Endothelial cell of umbilical vein (primary cell): ENCODE measurements at regions not wholly inside any gene's neighbourhood (a gene's known extent, or its start where the extent isn't known, plus 50 kb on each side); places are given as distances from the start of the nearest gene placed in this dataset.

Experiments used
- EZH2 ChIP-seq: IDR thresholded peaks from 2 replicates; pipeline ENCODE4 v1.6.1; 2012; ENCODE audit warnings: borderline replicate concordance, low read depth, mild to moderate bottlenecking, moderate library complexity, low read length, inconsistent platforms; ENCODE audit not compliant: severe bottlenecking
- FOS ChIP-seq: IDR thresholded peaks from 2 replicates; pipeline ENCODE4 v1.6.1; 2011; ENCODE audit warnings: mild to moderate bottlenecking, low read length, moderate library complexity, borderline replicate concordance; ENCODE audit not compliant: insufficient read depth
- GATA2 ChIP-seq: IDR thresholded peaks from 2 replicates; pipeline ENCODE4 v1.7.0; 2011; ENCODE audit warnings: low read depth, mild to moderate bottlenecking, moderate library complexity, mixed read lengths, low read length; ENCODE audit not compliant: insufficient read length, insufficient read depth
- JUN ChIP-seq: IDR thresholded peaks from 2 replicates; pipeline ENCODE4 v1.6.1; 2011; ENCODE audit warnings: borderline replicate concordance, low read depth; ENCODE audit not compliant: insufficient read length, insufficient read depth
- MYC ChIP-seq: IDR thresholded peaks from one replicate; pipeline ENCODE4 v1.6.1; 2011; ENCODE audit warnings: mild to moderate bottlenecking, low read depth, low read length
- POLR2A ChIP-seq: IDR thresholded peaks from 2 replicates; pipeline ENCODE4 v1.6.1; 2012; ENCODE audit warnings: low read depth, mild to moderate bottlenecking, control low read depth, low read length
- POLR2AphosphoS5 ChIP-seq: IDR thresholded peaks from 2 replicates; pipeline ENCODE4 v1.6.1; 2012; ENCODE audit warnings: low read depth, mild to moderate bottlenecking, control low read depth, low read length, moderate library complexity; ENCODE audit not compliant: insufficient read depth
- TF ChIP-seq, protein P1 (sequence below), 2 donors: IDR thresholded peaks; 1 replicate in 1 of 2; 2 replicates in 1 of 2; pipeline ENCODE4 v1.5.1; 2011; ENCODE audit warnings: low read length in 2 of 2, mild to moderate bottlenecking in 2 of 2, moderate library complexity in 2 of 2, control low read depth in 1 of 2, inconsistent platforms in 1 of 2, low read depth in 1 of 2; ENCODE audit not compliant: insufficient read depth in 1 of 2; ENCODE audit errors: extremely low read depth in 1 of 2
- TF ChIP-seq, protein P2 (sequence below): IDR thresholded peaks from 2 replicates; pipeline ENCODE4 v1.6.1; 2011; ENCODE audit not compliant: insufficient read depth, insufficient read length

DNA sequence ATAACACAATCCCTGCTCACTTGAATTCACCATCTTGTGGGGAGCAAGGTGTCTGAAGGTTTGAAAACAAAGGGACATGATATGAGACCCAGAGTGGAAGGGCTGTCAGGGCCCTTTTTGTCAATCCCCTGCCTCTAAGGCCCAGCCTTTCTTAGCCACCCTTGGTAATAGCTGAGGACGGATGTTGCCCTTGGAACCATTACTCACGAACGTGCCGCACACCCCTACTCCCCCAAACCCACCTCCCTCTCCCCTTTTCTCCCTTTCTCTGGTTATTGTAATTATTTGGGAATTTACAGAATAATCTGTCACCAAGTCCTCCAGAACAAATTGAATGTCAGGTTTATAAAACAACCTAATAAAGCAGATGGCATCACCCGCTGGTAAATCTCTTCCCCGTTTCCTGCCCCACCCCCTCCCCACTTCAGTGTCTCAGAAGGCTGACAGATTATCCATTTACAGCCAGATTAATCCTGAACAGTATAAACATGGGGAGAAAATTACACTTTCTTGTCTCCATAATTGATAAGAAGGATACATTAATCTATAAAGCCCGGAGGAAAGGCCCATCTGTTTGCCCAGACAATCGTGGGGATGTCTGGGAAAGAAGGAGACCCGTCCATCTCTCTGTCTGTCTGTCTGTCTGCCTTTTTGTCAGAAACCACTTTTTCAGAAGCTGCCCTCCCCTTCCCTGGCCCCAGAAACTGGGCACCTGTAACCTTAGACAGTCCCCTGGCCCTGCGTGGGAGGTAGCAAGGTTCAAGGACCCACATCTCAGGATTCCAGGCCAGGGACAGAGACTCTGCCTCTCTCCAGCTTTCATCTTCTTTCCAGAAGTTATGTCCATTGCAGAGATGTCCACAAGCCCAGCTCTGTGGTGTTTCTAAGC, 60.6 kb upstream of the CD34 start:
- TF ChIP-seq, protein P1, sequence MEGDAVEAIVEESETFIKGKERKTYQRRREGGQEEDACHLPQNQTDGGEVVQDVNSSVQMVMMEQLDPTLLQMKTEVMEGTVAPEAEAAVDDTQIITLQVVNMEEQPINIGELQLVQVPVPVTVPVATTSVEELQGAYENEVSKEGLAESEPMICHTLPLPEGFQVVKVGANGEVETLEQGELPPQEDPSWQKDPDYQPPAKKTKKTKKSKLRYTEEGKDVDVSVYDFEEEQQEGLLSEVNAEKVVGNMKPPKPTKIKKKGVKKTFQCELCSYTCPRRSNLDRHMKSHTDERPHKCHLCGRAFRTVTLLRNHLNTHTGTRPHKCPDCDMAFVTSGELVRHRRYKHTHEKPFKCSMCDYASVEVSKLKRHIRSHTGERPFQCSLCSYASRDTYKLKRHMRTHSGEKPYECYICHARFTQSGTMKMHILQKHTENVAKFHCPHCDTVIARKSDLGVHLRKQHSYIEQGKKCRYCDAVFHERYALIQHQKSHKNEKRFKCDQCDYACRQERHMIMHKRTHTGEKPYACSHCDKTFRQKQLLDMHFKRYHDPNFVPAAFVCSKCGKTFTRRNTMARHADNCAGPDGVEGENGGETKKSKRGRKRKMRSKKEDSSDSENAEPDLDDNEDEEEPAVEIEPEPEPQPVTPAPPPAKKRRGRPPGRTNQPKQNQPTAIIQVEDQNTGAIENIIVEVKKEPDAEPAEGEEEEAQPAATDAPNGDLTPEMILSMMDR (IDR thresholded peaks at IDR 0.05; ENCODE audit: extremely low read depth in 1 of 2, insufficient read depth in 1 of 2, low read depth in 1 of 2, low read length in 2 of 2) = no peak
- no peak for TF ChIP-seq MYC
- no peak for TF ChIP-seq EZH2
- no peak for TF ChIP-seq POLR2AphosphoS5
- no peak for TF ChIP-seq POLR2A
- TF ChIP-seq FOS = no peak
- TF ChIP-seq, protein P2, sequence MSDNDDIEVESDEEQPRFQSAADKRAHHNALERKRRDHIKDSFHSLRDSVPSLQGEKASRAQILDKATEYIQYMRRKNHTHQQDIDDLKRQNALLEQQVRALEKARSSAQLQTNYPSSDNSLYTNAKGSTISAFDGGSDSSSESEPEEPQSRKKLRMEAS = no peak
- no peak for TF ChIP-seq GATA2
- no peak for TF ChIP-seq JUN
